Lung (tissue), 11 donors: ENCODE measurements at regions not wholly inside any gene's neighbourhood (a gene's known extent, or its start where the extent isn't known, plus 50 kb on each side); places are given as distances from the start of the nearest gene placed in this dataset.

Experiments used
- ATAC-seq: fragments of 200-7000 bp; cut with Tn5 transposase; one replicate; pipeline ENCODE4 v1.9.1; 2020; ENCODE audit warnings: moderate number of reproducible peaks; ENCODE audit not compliant: insufficient read depth, low FRiP score
- DNase-seq, 3 donors: peaks; one replicate each; pipeline ENCODE4 v3.0.0-alpha.2; 2013 to 2017
- H3K27ac ChIP-seq, 2 donors: one replicate each; pipeline ENCODE4 v1.5.1; 2013; ENCODE audit warnings: mild to moderate bottlenecking in 2 of 2, moderate library complexity in 2 of 2, control low read depth in 1 of 2, inconsistent platforms in 1 of 2, low read depth in 1 of 2, low read length in 1 of 2
- H3K27me3 ChIP-seq, 3 donors: one replicate each; pipeline ENCODE4 v1.5.1; 2013; ENCODE audit warnings: low read length in 2 of 3; ENCODE audit not compliant: control insufficient read depth in 3 of 3, insufficient read depth in 3 of 3
- H3K36me3 ChIP-seq, 4 donors: one replicate each; pipeline ENCODE4 v1.5.1; 2013; ENCODE audit warnings: low read length in 4 of 4, mild to moderate bottlenecking in 1 of 4, moderate library complexity in 1 of 4; ENCODE audit not compliant: control insufficient read depth in 4 of 4, insufficient read depth in 4 of 4
- H3K4me1 ChIP-seq, 5 donors: one replicate each; pipeline ENCODE4 v1.5.1; 2013; ENCODE audit warnings: low read length in 5 of 5, mild to moderate bottlenecking in 2 of 5, moderate library complexity in 1 of 5; ENCODE audit not compliant: control insufficient read depth in 5 of 5, insufficient read depth in 5 of 5
- H3K4me3 ChIP-seq: one replicate; pipeline ENCODE4 v1.5.1; 2013; ENCODE audit warnings: mild to moderate bottlenecking, control low read depth, moderate library complexity
- H3K9ac ChIP-seq, 2 donors: one replicate each; pipeline ENCODE4 v1.5.1; 2013; ENCODE audit warnings: low read length in 2 of 2, control low read depth in 1 of 2; ENCODE audit not compliant: insufficient read depth in 1 of 2
- H3K9me3 ChIP-seq, 4 donors: one replicate each; pipeline ENCODE4 v1.5.1; 2013; ENCODE audit warnings: low read length in 3 of 4, mild to moderate bottlenecking in 1 of 4, moderate library complexity in 1 of 4; ENCODE audit not compliant: control insufficient read depth in 4 of 4, insufficient read depth in 3 of 4
- CTCF ChIP-seq: IDR thresholded peaks from 2 replicates; pipeline ENCODE4 v1.5.1; 2012; ENCODE audit warnings: mild to moderate bottlenecking; ENCODE audit errors: control extremely low read depth, extremely low read depth
- WGBS, 2 donors: extraction: QIAGEN DNeasy Blood & Tissue Kit; methylation state at CpG; one replicate each; pipeline ENCODE4 v1.1.7; 2013; 5-methylcytosine and 5-hydroxymethylcytosine counted together
- donor health status: control.
- donor health status: control.
- donor health status: Bipolar disorder and iron deficiency.
- donor health status: healthy.
- donor health status: DM: yes; HTN: yes; CAD: no.

GRCh38 chr2:215831296-215831913 is 181.9 kb downstream of the MREG start:
- ATAC-seq = peak; percentile 45
- no peak overlapping the region for H3K4me3 ChIP-seq
- no peaks in the 10 kb centered on the region for H3K27me3 ChIP-seq
- H3K9me3 ChIP-seq = no peaks in the 10 kb centered on the region
- no peaks in the 10 kb centered on the region for H3K36me3 ChIP-seq
- peak overlapping the region in 1 of 2 donors; percentile 65 for H3K9ac ChIP-seq
- H3K4me1 ChIP-seq = peaks cover 0 to 58% (median 16%) of the 10 kb centered on the region in 5 donors
- 17 to 44% methylated on average over 5 of the region's 5 CpGs for WGBS, 2 donors
- peak overlapping the region; percentile 55 to 92 for H3K27ac ChIP-seq
- no peak for TF ChIP-seq CTCF
- peak; percentile 23 to 90 (median 88) for DNase-seq

DNA sequence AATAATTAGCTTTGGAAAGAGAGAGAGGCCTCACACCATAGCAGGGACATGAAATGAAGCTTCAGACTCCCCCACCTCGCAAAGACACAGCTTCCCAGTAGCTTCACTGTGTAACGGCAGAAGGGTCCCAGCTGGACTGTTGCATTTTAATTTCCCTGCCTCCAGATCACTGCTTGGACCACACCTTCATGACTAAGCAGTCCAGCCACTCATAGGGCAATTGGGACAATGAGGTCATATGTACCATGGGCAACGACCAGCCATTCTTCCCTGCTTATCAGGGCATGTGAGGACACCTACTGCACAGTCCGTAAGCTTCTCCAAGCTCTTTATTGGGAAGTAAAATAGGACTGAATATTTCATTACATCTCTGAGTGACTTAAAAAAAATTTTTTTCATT is 183.0 kb downstream of the MREG start:
- ATAC-seq = peak; percentile 58
- no peaks in the 10 kb centered on the region for H3K9me3 ChIP-seq
- H3K4me1 ChIP-seq = peaks cover 0 to 55% (median 15%) of the 10 kb centered on the region in 5 donors
- H3K4me3 ChIP-seq = no peak overlapping the region
- H3K36me3 ChIP-seq = no peaks in the 10 kb centered on the region
- no peak overlapping the region for H3K9ac ChIP-seq
- peak; percentile 19 to 60 (median 48) for DNase-seq
- H3K27me3 ChIP-seq = no peaks in the 10 kb centered on the region
- 57 to 71% methylated on average over 4 of the region's 4 CpGs for WGBS, 2 donors
- TF ChIP-seq CTCF = no peak
- H3K27ac ChIP-seq = peak overlapping the region in 1 of 2 donors; percentile 52

GRCh38 chr2:215829261-215829660 is 184.1 kb downstream of the MREG start:
- Histone ChIP-seq H3K36me3 (no peaks in the 10 kb centered on the region), H3K9ac (no peak overlapping the region), H3K27me3 (no peaks in the 10 kb centered on the region), H3K9me3 (no peaks in the 10 kb centered on the region), H3K27ac (no peak overlapping the region), H3K4me1 (peaks cover 0 to 52% (median 15%) of the 10 kb centered on the region in 5 donors), H3K4me3 (no peak overlapping the region)
- no peak for ATAC-seq
- DNase-seq = no peak
- WGBS, 2 donors = 88 to 94% methylated on average over 8 of the region's 8 CpGs
- TF ChIP-seq CTCF = no peak
